MCF 10A (cell line): ENCODE measurements at regions not wholly inside any gene's neighbourhood (a gene's known extent, or its start where the extent isn't known, plus 50 kb on each side); places are given as distances from the start of the nearest gene placed in this dataset.

Experiments
- BruUV-seq: library from RNA; stranded (reverse); fragments of 400-500 nt; replicated peaks from 2 replicates; lab custom pipeline; 2021; lab: Mats Ljungman, UMichigan
- CTCF ChIA-PET: fragments of 300-600 bp; sonication (Branson Sonifier 250); formaldehyde crosslinking; extraction: SDS; loops from one replicate; lab custom pipeline; 2021; ENCODE audit warnings: antibody characterized with exemption, inconsistent platforms; lab: Yijun Ruan, JAX
- POLR2A ChIA-PET: fragments of 300-600, 350-650 bp; sonication (Branson Sonifier 250); formaldehyde crosslinking; extraction: SDS; loops from one replicate; lab custom pipeline; 2020; ENCODE audit warnings: antibody characterized with exemption, inconsistent platforms; lab: Yijun Ruan, JAX
- DNase-seq: peaks from one replicate; pipeline ENCODE4 v3.0.0-alpha.2; 2018; ENCODE audit not compliant: unreplicated experiment
- H3K27ac Mint-ChIP-seq: one replicate; pipeline ENCODE4 v1.8.0; 2022; ENCODE audit warnings: mild to moderate bottlenecking, low read depth, mixed read lengths; ENCODE audit not compliant: unreplicated experiment
- H3K27me3 Mint-ChIP-seq: one replicate; pipeline ENCODE4 v1.8.0; 2022; ENCODE audit warnings: mixed read lengths; ENCODE audit not compliant: insufficient read depth, unreplicated experiment
- H3K36me3 Mint-ChIP-seq: one replicate; pipeline ENCODE4 v1.8.0; 2022; ENCODE audit warnings: mild to moderate bottlenecking, moderate library complexity, mixed read lengths; ENCODE audit not compliant: insufficient read depth, unreplicated experiment
- H3K4me1 Mint-ChIP-seq: one replicate; pipeline ENCODE4 v1.8.0; 2022; ENCODE audit warnings: mixed read lengths; ENCODE audit not compliant: insufficient read depth, unreplicated experiment
- H3K4me3 Mint-ChIP-seq: one replicate; pipeline ENCODE4 v1.8.0; 2022; ENCODE audit warnings: mild to moderate bottlenecking, moderate library complexity, mixed read lengths; ENCODE audit not compliant: unreplicated experiment
- H3K9me3 Mint-ChIP-seq: one replicate; pipeline ENCODE4 v1.8.0; 2022; ENCODE audit warnings: mixed read lengths; ENCODE audit not compliant: unreplicated experiment
- intact Hi-C: fragments of 100-400 bp; cut with micrococcal nuclease; formaldehyde crosslinking; loops from 2 replicates; pipeline ENCODE4 v1.14.1; 2022
- TF ChIP-seq, protein P1 (sequence below): fragments of 200-600 bp; IDR thresholded peaks from one replicate; pipeline ENCODE4 v1.8.0; 2022; ENCODE audit warnings: antibody characterized with exemption, mild to moderate bottlenecking; ENCODE audit not compliant: unreplicated experiment

DNA sequence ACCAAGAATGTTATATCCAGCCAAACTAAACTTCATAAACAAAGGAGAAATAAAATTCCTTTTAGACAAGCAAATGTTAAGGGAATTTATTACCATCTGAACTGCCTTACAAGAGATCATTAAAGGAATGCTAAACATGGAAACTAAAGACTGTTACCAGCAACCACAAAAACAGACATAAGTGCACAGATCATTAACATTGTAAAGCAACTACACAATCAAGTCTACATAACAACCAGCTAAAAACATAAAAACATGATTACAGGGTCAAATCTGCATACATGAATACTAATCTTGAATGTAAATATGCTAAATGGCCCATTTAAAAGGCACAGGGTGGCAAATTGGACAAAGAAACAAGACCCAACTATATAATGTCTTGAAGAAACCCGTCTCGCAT is 211.0 kb upstream of the PBX1 start:
- H3K4me3 Mint-ChIP-seq, result no peak overlapping the region
- no peak for DNase-seq
- no TSS peak for BruUV-seq
- no peak overlapping the region for H3K27ac Mint-ChIP-seq
- no peaks in the 10 kb centered on the region for H3K36me3 Mint-ChIP-seq
- ChIA-PET POLR2A (no interaction called here), CTCF (no interaction called here)
- peaks cover 20% of the 10 kb centered on the region for H3K9me3 Mint-ChIP-seq
- no peaks in the 10 kb centered on the region for H3K27me3 Mint-ChIP-seq
- H3K4me1 Mint-ChIP-seq, result no peaks in the 10 kb centered on the region
- TF ChIP-seq, protein P1, sequence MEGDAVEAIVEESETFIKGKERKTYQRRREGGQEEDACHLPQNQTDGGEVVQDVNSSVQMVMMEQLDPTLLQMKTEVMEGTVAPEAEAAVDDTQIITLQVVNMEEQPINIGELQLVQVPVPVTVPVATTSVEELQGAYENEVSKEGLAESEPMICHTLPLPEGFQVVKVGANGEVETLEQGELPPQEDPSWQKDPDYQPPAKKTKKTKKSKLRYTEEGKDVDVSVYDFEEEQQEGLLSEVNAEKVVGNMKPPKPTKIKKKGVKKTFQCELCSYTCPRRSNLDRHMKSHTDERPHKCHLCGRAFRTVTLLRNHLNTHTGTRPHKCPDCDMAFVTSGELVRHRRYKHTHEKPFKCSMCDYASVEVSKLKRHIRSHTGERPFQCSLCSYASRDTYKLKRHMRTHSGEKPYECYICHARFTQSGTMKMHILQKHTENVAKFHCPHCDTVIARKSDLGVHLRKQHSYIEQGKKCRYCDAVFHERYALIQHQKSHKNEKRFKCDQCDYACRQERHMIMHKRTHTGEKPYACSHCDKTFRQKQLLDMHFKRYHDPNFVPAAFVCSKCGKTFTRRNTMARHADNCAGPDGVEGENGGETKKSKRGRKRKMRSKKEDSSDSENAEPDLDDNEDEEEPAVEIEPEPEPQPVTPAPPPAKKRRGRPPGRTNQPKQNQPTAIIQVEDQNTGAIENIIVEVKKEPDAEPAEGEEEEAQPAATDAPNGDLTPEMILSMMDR, result no peak
- intact Hi-C loops, result no loop called here

DNA sequence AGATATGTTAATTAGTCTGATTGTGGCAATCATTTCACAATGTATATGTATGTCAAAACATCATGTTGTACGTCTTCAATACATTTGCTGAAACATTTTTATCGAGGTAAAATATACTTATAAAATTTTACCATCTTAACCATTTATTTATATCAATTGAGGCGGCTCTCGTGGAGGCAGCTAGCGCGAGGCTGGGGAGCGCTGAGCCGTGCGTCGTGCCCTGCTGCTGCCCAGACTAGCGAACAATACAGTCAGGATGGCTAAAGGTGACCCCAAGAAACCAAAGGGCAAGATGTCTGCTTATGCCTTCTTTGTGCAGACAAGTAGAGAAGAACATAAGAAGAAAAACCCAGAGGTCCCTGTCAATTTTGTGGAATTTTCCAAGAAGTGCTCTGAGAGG is 202.5 kb upstream of the PBX1 start:
- TF ChIP-seq, protein P1, result no peak
- Mint-ChIP-seq H3K9me3 (no peaks in the 10 kb centered on the region), H3K4me1 (no peaks in the 10 kb centered on the region), H3K4me3 (no peak overlapping the region), H3K36me3 (no peaks in the 10 kb centered on the region), H3K27ac (no peak overlapping the region), H3K27me3 (no peaks in the 10 kb centered on the region)
- ChIA-PET CTCF (no interaction called here), POLR2A (no interaction called here)
- no peak for DNase-seq
- intact Hi-C loops, result no loop called here
- BruUV-seq, result no TSS peak

DNA sequence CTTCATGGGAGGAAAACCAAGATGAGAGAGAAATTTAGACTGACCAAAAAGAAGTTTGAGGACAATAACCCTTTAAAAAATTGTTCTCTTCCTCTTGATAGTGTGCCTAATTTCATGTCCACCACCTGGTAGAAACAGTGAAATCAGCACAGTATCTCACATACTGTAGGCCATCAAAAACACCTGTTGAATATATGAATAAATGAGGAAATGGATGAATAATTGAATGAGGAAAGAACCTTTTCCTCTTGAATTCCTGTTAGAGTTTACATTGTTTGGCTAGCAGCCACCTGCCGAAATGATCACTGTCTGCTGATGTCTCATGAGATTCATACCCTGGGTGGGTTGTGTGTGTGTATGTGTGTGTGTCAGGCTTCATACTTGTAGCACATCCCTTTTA is 198.7 kb upstream of the PBX1 start:
- TF ChIP-seq, protein P1, result no peak
- Mint-ChIP-seq H3K4me3 (no peak overlapping the region), H3K27me3 (no peaks in the 10 kb centered on the region), H3K9me3 (no peaks in the 10 kb centered on the region), H3K4me1 (no peaks in the 10 kb centered on the region), H3K36me3 (no peaks in the 10 kb centered on the region), H3K27ac (no peak overlapping the region)
- no TSS peak for BruUV-seq
- CTCF ChIA-PET, result interaction anchor here (0.6 to 1.1 kb wide), 2 partner anchors 13 to 712 kb away, joined by 3 read pairs; no protein-coding TSS in a partner anchor
- POLR2A ChIA-PET, result no interaction called here
- no peak for DNase-seq
- intact Hi-C loops, result no loop called here

DNA sequence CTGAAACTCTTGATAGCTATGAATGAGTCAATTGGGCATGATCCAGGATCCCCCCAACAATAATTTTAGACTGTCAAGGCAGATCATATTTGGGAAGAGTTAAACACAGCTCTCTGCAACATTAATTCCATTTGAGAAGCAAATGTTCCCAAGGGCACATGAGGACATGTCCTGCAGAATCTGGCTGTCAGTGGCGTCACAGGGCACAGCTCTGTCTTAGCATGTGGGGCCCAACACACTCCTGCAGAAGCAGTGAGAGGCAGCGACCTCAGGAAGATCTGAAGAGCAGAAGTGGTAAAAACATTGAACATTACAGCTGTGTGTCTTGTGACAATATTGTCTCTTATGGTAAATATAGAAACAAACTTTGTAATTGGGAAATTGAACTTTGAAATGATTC is 197.1 kb upstream of the PBX1 start:
- Mint-ChIP-seq H3K4me3 (no peak overlapping the region), H3K27ac (no peak overlapping the region), H3K4me1 (no peaks in the 10 kb centered on the region), H3K9me3 (no peaks in the 10 kb centered on the region), H3K27me3 (no peaks in the 10 kb centered on the region), H3K36me3 (no peaks in the 10 kb centered on the region)
- TF ChIP-seq, protein P1, result no peak
- no TSS peak for BruUV-seq
- POLR2A ChIA-PET, result interaction anchor here (1.2 kb wide), 1 partner anchor 197 kb away, joined by 3 read pairs; the partner anchor contains the start of gene PBX1
- intact Hi-C loops, result no loop called here
- CTCF ChIA-PET, result no interaction called here
- DNase-seq, result no peak
